ENCODE measurements at regions not wholly inside any gene's neighbourhood (a gene's known extent, or its start where the extent isn't known, plus 50 kb on each side); places are given as distances from the start of the nearest gene placed in this dataset.

- no peak for TF ChIP-seq CTCF (IDR thresholded peaks at IDR 0.05)
- TF ChIP-seq POLR2A (IDR thresholded peaks at IDR 0.05), result no peak
- TF ChIP-seq EP300 (IDR thresholded peaks at IDR 0.05), result no peak
These were observed 496.1 kb downstream of the RERGL start for GRCh38 chr12:17593715-17594406.
